IPS-NIHi7 (cell line): ENCODE measurements at regions not wholly inside any gene's neighbourhood (a gene's known extent, or its start where the extent isn't known, plus 50 kb on each side); places are given as distances from the start of the nearest gene placed in this dataset.

Source experiments
- DNase-seq: peaks from one replicate; pipeline ENCODE4 v3.0.0; 2012; ENCODE audit warnings: mixed read lengths; ENCODE audit errors: extremely low spot score

DNA sequence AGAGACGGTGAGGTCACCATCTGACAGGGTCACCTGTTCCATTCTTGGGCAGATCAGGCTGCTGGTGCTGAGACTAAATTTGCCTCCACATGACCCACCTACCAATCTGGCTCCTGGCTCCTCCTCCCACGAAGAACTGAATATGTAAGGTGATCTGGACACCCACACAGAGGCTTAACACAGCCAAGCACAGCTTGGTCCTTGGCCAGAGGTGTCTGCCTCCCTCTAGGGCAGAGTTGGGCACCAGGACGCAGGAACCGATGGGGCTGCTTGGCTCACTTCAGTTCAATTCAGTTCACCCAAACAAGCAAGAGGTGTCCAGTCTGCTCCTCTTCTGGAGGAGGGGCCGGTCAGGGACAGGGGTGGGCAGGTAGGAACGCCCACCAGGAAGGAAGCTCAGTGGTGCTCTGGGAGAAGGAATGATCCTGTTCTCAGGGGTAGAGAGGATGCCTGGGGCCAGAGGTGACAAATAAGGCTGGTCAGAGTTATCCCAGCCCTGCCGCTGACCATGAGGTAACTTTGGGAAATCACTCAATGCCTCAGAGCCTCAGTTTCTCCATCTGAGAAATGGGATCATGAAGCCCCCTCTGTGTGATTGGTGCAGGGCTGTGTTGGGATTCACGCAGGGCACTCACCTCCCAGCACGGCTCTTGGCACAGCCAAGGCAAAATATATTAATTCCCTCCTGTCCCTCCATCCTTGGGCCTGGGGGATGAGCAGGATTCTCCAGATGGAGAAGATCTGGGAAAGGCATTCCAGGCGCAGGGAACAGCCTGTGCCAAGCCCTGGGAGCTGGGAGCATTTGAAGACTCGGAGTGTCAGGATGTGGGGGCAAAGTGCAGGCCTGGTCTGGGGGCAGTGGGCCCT, 284.5 kb downstream of the PTPRU start:
- no peak for DNase-seq

DNA sequence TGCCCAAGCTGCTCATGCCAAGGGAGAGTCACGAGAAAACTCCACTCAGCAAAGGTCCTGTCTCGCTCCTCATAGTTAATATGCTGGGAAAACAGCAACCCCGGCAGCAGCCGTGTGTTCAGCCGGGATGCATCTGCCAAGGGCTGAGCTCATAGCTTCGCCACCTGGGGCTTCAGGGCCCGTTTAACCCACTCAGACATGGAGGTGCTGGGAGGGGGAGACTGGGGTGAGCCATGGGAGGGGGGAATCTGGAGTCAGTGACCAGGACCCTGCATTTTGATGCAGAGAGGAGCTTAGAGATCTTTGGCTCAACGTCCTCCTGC, 283.4 kb downstream of the PTPRU start:
- DNase-seq, result no peak

DNA sequence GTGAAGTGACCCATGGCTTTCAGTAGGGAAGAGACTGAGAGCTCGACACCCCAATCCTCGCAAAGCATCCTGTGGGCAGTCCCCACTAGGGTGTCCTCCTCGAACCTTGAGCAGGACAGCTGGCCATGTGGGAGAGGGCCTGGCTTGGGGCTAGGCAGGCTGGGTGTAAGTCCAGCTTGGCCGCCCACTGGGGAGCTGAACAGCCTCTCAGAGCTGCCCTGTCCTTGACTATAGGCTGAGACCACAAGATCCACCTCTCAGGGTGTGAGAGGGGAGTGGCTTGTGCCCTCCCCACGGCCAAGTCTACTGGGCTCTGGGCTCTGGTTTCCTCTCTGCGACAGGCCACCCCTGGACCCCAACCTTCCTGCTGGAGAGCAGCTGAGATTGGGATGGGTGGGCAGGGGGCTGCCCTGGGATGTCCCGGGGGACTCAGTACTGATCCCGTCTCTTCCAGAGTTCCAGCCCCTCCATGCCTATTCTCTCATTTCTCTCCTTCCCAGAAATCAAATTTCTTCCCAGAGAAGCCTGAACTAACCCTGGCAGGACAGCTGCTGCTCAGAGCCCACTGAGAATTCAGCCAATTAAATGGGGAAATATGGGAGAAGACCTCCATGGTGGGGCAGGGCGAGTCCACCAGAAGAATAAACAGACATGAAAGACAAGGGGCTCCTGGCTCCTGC, 282.9 kb downstream of the PTPRU start:
- no peak for DNase-seq

- no peak for DNase-seq
Observed at GRCh38 chr1:29518183-29518835, 282.0 kb downstream of the PTPRU start.

DNA sequence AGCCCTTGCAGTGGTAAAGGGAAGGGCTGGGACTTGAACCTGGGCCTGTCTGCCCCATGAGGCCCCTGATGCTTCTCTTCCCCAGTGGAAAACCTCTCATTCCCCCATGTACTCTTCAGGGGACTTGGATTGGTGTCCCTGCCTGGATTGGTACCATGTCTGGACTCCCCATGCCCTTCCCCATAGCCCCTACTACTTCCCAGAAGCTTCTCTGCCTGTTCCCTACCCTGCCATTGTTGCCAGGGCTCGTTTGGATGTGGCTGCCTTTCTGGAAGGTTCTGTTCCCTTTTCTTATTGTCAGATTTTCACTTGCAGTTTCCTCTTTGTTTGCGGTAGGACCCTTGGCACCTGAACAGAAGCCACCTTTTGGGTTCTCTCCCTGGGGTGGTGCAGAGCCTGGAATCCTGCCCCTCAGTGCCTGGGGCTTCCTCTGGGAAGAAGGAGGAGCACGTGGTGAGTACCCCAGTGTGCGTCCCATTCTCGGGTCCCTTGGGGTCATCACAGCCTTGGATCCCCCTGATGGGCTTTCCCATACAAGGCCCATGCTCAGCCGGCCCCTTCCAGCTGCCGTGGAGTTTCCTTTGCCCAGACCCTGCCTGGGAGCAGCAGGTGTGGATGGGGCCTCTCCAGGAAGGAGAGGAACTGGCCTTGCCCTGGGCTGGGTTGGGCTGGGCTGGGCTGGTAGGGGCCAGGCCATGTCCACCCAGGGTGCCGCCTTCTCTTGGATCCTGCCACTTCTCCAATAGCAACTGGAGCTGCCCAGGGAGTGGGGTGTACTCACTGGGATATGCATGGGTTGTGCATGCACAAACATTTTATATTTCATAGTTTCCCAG, 281.1 kb downstream of the PTPRU start:
- DNase-seq, result no peak

DNA sequence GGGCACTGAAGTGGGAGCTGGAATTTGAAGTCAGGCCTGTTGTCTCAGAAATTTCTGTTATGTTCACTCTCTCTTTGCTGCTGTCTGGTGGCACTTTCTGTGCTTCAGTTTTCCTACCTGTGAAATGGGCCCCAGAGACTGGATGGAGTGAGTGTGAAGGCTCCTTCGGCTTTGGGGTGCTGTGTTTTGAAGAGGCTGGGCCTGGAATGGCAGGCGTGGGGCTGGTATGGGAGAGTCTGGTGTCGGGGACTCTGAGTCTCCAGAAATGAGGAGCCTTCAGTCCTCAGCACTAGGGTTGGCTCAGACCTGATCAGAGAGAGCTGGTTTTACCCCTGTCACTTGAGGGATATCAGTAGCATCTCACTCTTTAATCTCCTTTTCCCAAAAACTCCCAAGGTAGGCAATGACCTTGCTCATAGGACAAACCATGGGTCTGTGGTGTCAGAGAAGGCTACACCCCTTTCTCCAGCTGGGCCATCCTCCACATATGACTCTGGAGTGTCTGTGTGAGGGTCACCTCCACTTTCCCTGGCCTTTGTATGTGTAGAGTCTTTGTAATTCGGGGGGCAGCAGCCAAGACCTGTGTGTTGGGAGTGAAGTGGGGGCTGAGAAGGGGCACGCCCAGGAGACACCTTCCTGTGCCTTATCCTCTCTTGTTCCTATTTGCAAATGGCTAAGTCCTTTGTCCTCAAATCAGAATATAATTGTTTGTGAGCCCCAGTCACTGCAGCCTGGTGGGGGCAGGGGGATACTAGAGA, 279.9 kb downstream of the PTPRU start:
- no peak for DNase-seq

DNA sequence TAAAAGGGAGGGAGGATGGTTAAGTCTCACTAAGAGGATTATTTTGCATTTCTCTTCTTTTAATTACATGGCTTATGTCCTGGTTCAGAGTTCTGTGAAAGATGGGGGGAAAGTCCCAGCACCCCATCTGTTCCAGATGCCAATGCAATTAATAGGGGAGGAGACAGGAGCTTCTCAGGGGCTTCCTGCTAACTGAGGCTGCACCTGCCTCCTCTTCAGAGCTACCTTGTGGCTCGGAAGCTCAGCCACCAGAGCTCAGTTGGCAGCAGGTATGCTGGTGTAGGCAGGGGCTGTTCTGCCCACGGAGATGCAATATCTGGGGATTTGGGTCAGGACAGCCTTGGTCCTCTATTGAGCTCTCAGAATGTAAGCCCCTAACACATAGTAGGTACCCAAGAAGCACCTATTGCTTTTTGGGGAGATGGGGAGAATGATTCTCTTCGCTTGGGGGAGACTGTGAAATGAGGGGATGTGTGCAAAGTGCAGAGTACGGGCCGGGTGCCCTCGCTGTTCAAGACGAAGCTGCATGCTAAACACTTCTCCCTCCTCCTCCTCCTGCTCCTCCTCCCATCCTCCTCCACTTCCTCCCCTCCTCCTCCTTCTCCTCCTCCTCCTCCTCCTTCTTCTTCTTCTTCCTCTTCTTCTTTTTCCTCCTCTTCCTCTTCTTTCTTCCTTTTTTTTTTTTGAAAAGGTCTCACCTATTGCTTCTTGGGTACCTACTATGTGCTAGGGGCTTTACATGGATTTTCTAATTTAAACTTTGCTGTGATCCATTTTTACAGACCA, 279.0 kb downstream of the PTPRU start:
- DNase-seq, result no peak

DNA sequence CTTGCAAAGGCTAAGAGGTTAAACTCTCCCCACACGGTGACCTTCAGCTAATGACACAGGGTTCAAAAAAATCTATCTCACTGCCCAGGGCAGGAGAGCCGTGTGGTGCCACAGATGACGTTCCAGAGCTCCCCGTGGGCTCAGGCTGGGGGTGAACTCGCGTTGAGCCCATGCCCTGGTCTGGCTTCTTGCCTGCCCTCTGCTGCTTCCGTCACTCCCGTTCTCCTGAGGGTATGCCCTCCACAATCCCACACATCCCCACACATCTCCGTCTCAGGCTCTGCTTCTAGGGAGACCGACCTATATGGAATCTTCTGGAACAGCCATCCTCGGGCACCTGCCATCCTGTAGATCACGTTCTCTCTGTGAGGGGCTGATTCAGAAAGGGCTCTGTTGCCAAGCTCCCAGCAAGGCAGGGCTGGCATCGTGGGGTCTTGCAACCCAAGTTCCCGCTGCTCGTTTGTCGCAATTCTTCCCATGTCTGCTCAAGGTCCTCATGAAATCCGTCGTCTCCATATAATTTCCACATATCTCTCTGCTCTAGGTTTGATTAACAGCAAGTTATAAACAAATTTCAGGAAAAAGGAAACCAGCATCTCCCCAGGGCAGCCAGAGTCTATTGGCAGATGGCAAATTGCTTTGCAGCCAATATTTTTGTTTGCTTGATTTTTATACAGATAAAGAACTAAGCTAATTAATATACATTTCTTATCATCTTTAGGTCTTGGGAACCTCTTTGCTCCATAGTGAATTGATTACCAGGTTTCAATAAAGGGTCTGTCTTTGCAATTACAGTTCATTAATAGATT, 278.2 kb downstream of the PTPRU start:
- no peak for DNase-seq

- DNase-seq, result peak; percentile 82
Observed at GRCh38 chr1:29513357-29513756, 277.0 kb downstream of the PTPRU start.

GRCh38 chr1:29511436-29511835, 275.1 kb downstream of the PTPRU start:
- DNase-seq, result no peak

GRCh38 chr1:29508458-29509107, 272.3 kb downstream of the PTPRU start:
- DNase-seq, result no peak

GRCh38 chr1:29506678-29507225, 270.4 kb downstream of the PTPRU start:
- DNase-seq, result no peak

- DNase-seq, result no peak
Observed at GRCh38 chr1:29505532-29506220, 269.4 kb downstream of the PTPRU start.

GRCh38 chr1:29504709-29505410, 268.5 kb downstream of the PTPRU start:
- DNase-seq, result no peak

- DNase-seq, result no peak
Observed at GRCh38 chr1:29504196-29504595, 267.9 kb downstream of the PTPRU start.

GRCh38 chr1:29502911-29503840, 266.9 kb downstream of the PTPRU start:
- no peak for DNase-seq
